DND-41 (cell line): ENCODE measurements at regions not wholly inside any gene's neighbourhood (a gene's known extent, or its start where the extent isn't known, plus 50 kb on each side); places are given as distances from the start of the nearest gene placed in this dataset.
A peak's percentile ranks its signal among the peaks of the same experiment; 100 is the strongest.

ENCODE experiments used
- ATAC-seq: fragments of 200-7000 bp; cut with Tn5 transposase; 3 replicates; pipeline ENCODE4 v1.9.1; 2021; ENCODE audit warnings: low read depth; ENCODE audit not compliant: insufficient read depth
- DNase-seq: peaks from one replicate; pipeline ENCODE4 v3.0.0-alpha.2; 2020
- H2AFZ ChIP-seq: 2 replicates; pipeline ENCODE4 v1.6.0; 2012; ENCODE audit warnings: low read depth, low read length
- H3K27ac ChIP-seq: 2 replicates; pipeline ENCODE4 v1.5.1; 2012; ENCODE audit warnings: low read length, inconsistent platforms
- H3K27me3 ChIP-seq: fragments of 200-600 bp; sonication (generic); 2 replicates; pipeline ENCODE4 v1.6.0; 2012; ENCODE audit warnings: low read length, mild to moderate bottlenecking, inconsistent platforms; ENCODE audit not compliant: insufficient read depth, poor library complexity
- H3K36me3 ChIP-seq: 2 replicates; pipeline ENCODE4 v1.5.1; 2012; ENCODE audit warnings: low read length, inconsistent platforms; ENCODE audit not compliant: insufficient read depth
- H3K4me1 ChIP-seq: 2 replicates; pipeline ENCODE4 v1.5.1; 2012; ENCODE audit warnings: mild to moderate bottlenecking, low read length; ENCODE audit not compliant: insufficient read depth
- H3K4me2 ChIP-seq: 2 replicates; pipeline ENCODE4 v1.6.0; 2012; ENCODE audit warnings: mild to moderate bottlenecking, moderate library complexity, low read length, inconsistent platforms; ENCODE audit not compliant: insufficient read depth
- H3K4me3 ChIP-seq, 2 experiments: fragments of 200-600 bp in 1 of 2; shearing (Covaris generic) in 1 of 2; 2 replicates each; pipeline ENCODE4 v1.5.1; 2012 to 2016; ENCODE audit warnings: inconsistent platforms in 2 of 2, low read length in 2 of 2, mild to moderate bottlenecking in 2 of 2, low read depth in 1 of 2, moderate library complexity in 1 of 2
- H3K79me2 ChIP-seq: 2 replicates; pipeline ENCODE4 v1.6.0; 2012; ENCODE audit warnings: low read length, inconsistent platforms; ENCODE audit not compliant: insufficient read depth
- H3K9ac ChIP-seq: 2 replicates; pipeline ENCODE4 v1.6.0; 2012; ENCODE audit warnings: low read depth, mild to moderate bottlenecking, inconsistent platforms, low read length, moderate library complexity
- H3K9me3 ChIP-seq: 2 replicates; pipeline ENCODE4 v1.5.1; 2012; ENCODE audit warnings: low read length, moderate library complexity, mild to moderate bottlenecking, inconsistent platforms; ENCODE audit not compliant: insufficient read depth, severe bottlenecking
- H4K20me1 ChIP-seq: 2 replicates; pipeline ENCODE4 v1.6.0; 2012; ENCODE audit warnings: low read length; ENCODE audit not compliant: insufficient read depth
- EZH2 ChIP-seq: IDR thresholded peaks from 3 replicates; pipeline ENCODE4 v1.6.1; 2012; ENCODE audit warnings: borderline replicate concordance, low read depth, mild to moderate bottlenecking, moderate library complexity, low read length, inconsistent platforms; ENCODE audit not compliant: severe bottlenecking
- TF ChIP-seq, protein P1 (sequence below): IDR thresholded peaks from 2 replicates; pipeline ENCODE4 v1.5.1; 2012; ENCODE audit warnings: borderline replicate concordance, low read length, moderate library complexity, mild to moderate bottlenecking; ENCODE audit not compliant: poor library complexity, severe bottlenecking; ENCODE audit errors: extremely low read depth

DNA sequence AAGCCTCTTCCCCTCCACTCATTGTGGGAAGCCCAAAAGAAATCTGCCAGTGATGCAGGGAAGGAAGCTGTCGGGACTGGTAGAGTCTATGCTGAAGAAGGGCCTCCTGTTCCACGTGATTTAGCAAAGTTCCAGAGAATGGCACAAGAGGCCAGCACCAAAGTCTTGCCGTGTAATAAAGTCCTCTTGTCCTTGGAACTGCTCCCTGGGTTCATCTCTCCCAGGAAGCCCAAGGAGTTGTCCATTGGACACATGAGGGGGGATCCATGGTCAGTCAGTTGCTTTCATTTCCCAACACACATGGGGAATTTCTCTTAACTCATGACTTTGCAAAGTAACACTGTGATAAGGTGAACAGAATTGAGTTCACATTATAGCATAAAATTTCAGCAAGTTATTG, 116.1 kb upstream of the RAB4A start:
- no peaks in the 10 kb centered on the region for H3K79me2 ChIP-seq
- H3K27ac ChIP-seq: no peak overlapping the region
- peaks cover 8% of the 10 kb centered on the region for H3K27me3 ChIP-seq
- H2AFZ ChIP-seq: no peak overlapping the region
- ATAC-seq (no peak), DNase-seq (no peak)
- H3K9me3 ChIP-seq: no peaks in the 10 kb centered on the region
- no peak overlapping the region for H3K4me3 ChIP-seq
- no peaks in the 10 kb centered on the region for H3K4me1 ChIP-seq
- H3K4me2 ChIP-seq: no peak overlapping the region
- H3K36me3 ChIP-seq: no peaks in the 10 kb centered on the region
- H3K9ac ChIP-seq: no peak overlapping the region
- H4K20me1 ChIP-seq: no peaks in the 10 kb centered on the region
- TF ChIP-seq, protein P1, sequence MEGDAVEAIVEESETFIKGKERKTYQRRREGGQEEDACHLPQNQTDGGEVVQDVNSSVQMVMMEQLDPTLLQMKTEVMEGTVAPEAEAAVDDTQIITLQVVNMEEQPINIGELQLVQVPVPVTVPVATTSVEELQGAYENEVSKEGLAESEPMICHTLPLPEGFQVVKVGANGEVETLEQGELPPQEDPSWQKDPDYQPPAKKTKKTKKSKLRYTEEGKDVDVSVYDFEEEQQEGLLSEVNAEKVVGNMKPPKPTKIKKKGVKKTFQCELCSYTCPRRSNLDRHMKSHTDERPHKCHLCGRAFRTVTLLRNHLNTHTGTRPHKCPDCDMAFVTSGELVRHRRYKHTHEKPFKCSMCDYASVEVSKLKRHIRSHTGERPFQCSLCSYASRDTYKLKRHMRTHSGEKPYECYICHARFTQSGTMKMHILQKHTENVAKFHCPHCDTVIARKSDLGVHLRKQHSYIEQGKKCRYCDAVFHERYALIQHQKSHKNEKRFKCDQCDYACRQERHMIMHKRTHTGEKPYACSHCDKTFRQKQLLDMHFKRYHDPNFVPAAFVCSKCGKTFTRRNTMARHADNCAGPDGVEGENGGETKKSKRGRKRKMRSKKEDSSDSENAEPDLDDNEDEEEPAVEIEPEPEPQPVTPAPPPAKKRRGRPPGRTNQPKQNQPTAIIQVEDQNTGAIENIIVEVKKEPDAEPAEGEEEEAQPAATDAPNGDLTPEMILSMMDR: no peak
- TF ChIP-seq EZH2: no peak

DNA sequence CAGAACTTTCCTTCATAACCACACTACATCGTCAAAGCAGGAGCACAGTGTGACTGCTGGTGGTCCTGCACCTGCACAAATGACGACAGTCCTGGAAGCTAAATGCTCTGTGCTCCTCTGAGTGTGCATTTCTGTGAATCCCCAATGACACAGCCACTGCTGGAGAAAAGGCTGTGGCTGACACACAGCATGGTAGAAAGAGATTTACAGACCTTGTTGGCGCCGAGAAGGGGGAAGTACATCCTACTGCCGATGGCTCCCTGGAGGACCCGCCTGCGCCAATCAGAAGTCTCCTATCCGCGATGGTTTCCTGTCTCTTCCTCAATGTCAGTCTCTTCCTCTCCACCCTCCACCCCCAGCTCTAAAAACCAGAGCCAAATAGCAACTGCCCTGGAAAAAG, 115.4 kb upstream of the RAB4A start:
- H3K36me3 ChIP-seq: no peaks in the 10 kb centered on the region
- no peak overlapping the region for H3K27ac ChIP-seq
- H3K9ac ChIP-seq: no peak overlapping the region
- H3K9me3 ChIP-seq: no peaks in the 10 kb centered on the region
- peaks cover 8% of the 10 kb centered on the region for H3K27me3 ChIP-seq
- TF ChIP-seq, protein P1: no peak
- ATAC-seq (no peak), DNase-seq (no peak)
- H3K4me1 ChIP-seq: no peaks in the 10 kb centered on the region
- H3K79me2 ChIP-seq: no peaks in the 10 kb centered on the region
- no peak overlapping the region for H3K4me2 ChIP-seq
- H2AFZ ChIP-seq: no peak overlapping the region
- H4K20me1 ChIP-seq: no peaks in the 10 kb centered on the region
- no peak overlapping the region for H3K4me3 ChIP-seq

DNA sequence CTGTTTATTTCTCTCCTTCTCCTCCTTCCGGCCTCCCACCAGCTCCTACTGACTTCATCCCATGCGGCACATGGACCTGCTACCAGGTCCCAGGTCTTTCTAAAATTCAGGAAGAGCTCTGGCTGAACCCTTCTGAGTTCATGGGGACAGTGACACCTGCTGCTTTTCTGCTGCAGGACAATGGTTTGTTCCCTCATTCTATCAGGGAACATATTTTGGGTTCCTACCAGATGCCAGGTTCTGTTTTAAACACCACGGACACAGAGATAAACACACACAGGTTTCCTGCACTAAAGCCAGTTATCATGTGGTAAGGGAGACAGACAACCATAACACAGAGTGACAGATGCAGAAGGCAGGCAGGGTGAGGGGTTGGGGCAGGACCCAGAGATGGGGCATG, 114.0 kb upstream of the RAB4A start:
- Histone ChIP-seq H3K36me3 (no peaks in the 10 kb centered on the region), H3K4me2 (no peak overlapping the region), H3K27ac (no peak overlapping the region), H2AFZ (no peak overlapping the region), H3K79me2 (no peaks in the 10 kb centered on the region), H4K20me1 (no peaks in the 10 kb centered on the region), H3K27me3 (peaks cover 8% of the 10 kb centered on the region), H3K9me3 (no peaks in the 10 kb centered on the region), H3K9ac (no peak overlapping the region), H3K4me3 (no peak overlapping the region), H3K4me1 (no peaks in the 10 kb centered on the region)
- DNase-seq (no peak), ATAC-seq (no peak)
- TF ChIP-seq, protein P1: peak; percentile 39
- no peak for TF ChIP-seq EZH2

DNA sequence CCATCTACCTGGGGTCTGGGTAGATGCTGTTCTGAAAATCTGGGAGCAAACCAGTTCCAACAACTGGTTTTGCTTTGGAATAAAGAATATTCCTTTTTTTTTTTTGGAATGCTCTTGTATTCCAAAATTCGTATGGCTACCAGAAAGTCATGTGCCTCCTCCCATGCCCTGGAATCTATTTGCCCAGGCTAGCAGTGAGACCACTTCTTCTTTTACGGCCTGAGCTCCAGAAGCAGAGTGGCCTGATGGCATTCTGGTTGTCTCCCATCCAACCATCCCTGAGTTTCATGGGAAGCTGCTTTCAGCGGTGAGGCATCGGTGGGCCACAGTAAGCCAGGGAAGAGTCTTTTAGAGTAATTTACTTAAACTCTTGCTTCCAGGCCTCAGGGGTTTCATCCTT, 113.4 kb upstream of the RAB4A start:
- H3K79me2 ChIP-seq: no peaks in the 10 kb centered on the region
- ATAC-seq (no peak), DNase-seq (no peak)
- no peak overlapping the region for H3K27ac ChIP-seq
- H3K4me3 ChIP-seq: no peak overlapping the region
- no peaks in the 10 kb centered on the region for H3K36me3 ChIP-seq
- peaks cover 8% of the 10 kb centered on the region for H3K27me3 ChIP-seq
- no peak for TF ChIP-seq EZH2
- TF ChIP-seq, protein P1: no peak
- H3K4me1 ChIP-seq: no peaks in the 10 kb centered on the region
- H3K4me2 ChIP-seq: no peak overlapping the region
- no peaks in the 10 kb centered on the region for H4K20me1 ChIP-seq
- H3K9ac ChIP-seq: no peak overlapping the region
- H2AFZ ChIP-seq: no peak overlapping the region
- H3K9me3 ChIP-seq: no peaks in the 10 kb centered on the region
